GM12878 (cell line): ENCODE measurements at regions not wholly inside any gene's neighbourhood (a gene's known extent, or its start where the extent isn't known, plus 50 kb on each side); places are given as distances from the start of the nearest gene placed in this dataset.

Experiments used
- ATAC-seq: fragments of 200-7000 bp; cut with Tn5 transposase; 3 replicates; pipeline ENCODE4 v1.9.1; 2020; ENCODE audit warnings: mild to moderate bottlenecking, moderate library complexity
- BruUV-seq: library from RNA; stranded (reverse); fragments of 400-500 nt; replicated peaks from 2 replicates; lab custom pipeline; 2021; lab: Mats Ljungman, UMichigan
- CTCF ChIA-PET: fragments of 300-600 bp; sonication (Branson Sonifier 250); formaldehyde crosslinking; extraction: SDS; loops from one replicate; lab custom pipeline; 2021; ENCODE audit warnings: inconsistent platforms; lab: Yijun Ruan, JAX
- POLR2A ChIA-PET: fragments of 350-600 bp; formaldehyde crosslinking; extraction: SDS; loops from one replicate; lab custom pipeline; 2021; ENCODE audit warnings: inconsistent platforms; lab: Charles Lee
- RAD21 ChIA-PET: fragments of 300-600 bp; sonication (Branson Sonifier 250); formaldehyde crosslinking; loops from one replicate; lab custom pipeline; 2023; ENCODE audit warnings: antibody characterized with exemption; ENCODE audit not compliant: unreplicated experiment; lab: Charles Lee
- SMC1A ChIA-PET: fragments of 300-600 bp; sonication (Branson Sonifier 250); formaldehyde crosslinking; loops from one replicate; lab custom pipeline; 2023; ENCODE audit not compliant: unreplicated experiment, uncharacterized antibody; lab: Charles Lee
- DNase-seq: peaks from one replicate; pipeline ENCODE4 v3.0.0-alpha.2; 2011; ENCODE audit warnings: low read depth, low spot score
- FAIRE-seq: peaks from 3 replicates; lab custom pipeline; 2011; peaks lifted over from hg19 to GRCh38; lab: Jason Lieb, UNC
- H2AFZ ChIP-seq: 2 replicates; pipeline ENCODE4 v1.6.0; 2011; ENCODE audit warnings: low read depth, low read length, control low read depth; ENCODE audit not compliant: control insufficient read depth
- H3K27ac ChIP-seq: 2 replicates; pipeline ENCODE4 v1.5.1; 2011; ENCODE audit warnings: control low read depth; ENCODE audit not compliant: control insufficient read depth, insufficient read depth
- H3K27me3 ChIP-seq, 2 experiments: replicated peaks in 1 of 2; 2 replicates each; pipeline versions ENCODE4 v1.6.0 to v1.6.1; 2011; ENCODE audit warnings: low read length in 1 of 2; ENCODE audit not compliant: control insufficient read depth in 2 of 2, insufficient read depth in 2 of 2
- H3K36me3 ChIP-seq, 2 experiments: 2 replicates each; pipeline ENCODE4 v1.5.1; 2011; ENCODE audit warnings: low read length in 1 of 2; ENCODE audit not compliant: control insufficient read depth in 2 of 2, insufficient read depth in 2 of 2
- H3K4me1 ChIP-seq: 2 replicates; pipeline ENCODE4 v1.6.1; 2011; ENCODE audit warnings: mild to moderate bottlenecking, low read length, moderate library complexity, mixed read lengths; ENCODE audit not compliant: control insufficient read depth, insufficient read depth
- H3K4me2 ChIP-seq: 2 replicates; pipeline ENCODE4 v1.6.0; 2011; ENCODE audit warnings: control low read depth; ENCODE audit not compliant: control insufficient read depth, insufficient read depth
- H3K4me3 ChIP-seq: fragments of 200-600 bp; sonication (generic); 2 replicates; pipeline ENCODE4 v1.5.1; 2016
- H3K79me2 ChIP-seq: 2 replicates; pipeline ENCODE4 v1.6.0; 2011; ENCODE audit warnings: low read length; ENCODE audit not compliant: control insufficient read depth, insufficient read depth
- H3K9ac ChIP-seq: 2 replicates; pipeline ENCODE4 v1.8.0; 2011; ENCODE audit warnings: low read length, control low read depth, mixed read lengths; ENCODE audit not compliant: control insufficient read depth, insufficient read depth
- H3K9me3 ChIP-seq: replicated peaks from 3 replicates; pipeline ENCODE4 v1.5.1; 2011; ENCODE audit warnings: mild to moderate bottlenecking, low read length; ENCODE audit not compliant: control insufficient read depth, insufficient read depth
- H4K20me1 ChIP-seq: 2 replicates; pipeline ENCODE4 v1.6.0; 2011; ENCODE audit not compliant: control insufficient read depth, insufficient read depth
- CBFB ChIP-seq: IDR thresholded peaks from 2 replicates; pipeline ENCODE4 v1.6.1; 2016; ENCODE audit warnings: antibody characterized with exemption, low read depth
- DPF2 ChIP-seq: fragments of 450-650 bp; IDR thresholded peaks from 2 replicates; pipeline ENCODE4 v1.6.1; 2017; ENCODE audit warnings: mild to moderate bottlenecking
- FOS ChIP-seq: IDR thresholded peaks from 3 replicates; pipeline ENCODE4 v1.6.1; 2011; ENCODE audit warnings: borderline replicate concordance; ENCODE audit not compliant: insufficient read length; ENCODE audit errors: extremely low read depth
- FOXM1 ChIP-seq: IDR thresholded peaks from 2 replicates; pipeline ENCODE4 v1.6.1; 2012; ENCODE audit warnings: low read depth, mild to moderate bottlenecking, inconsistent platforms, low read length, moderate library complexity
- GATAD2B ChIP-seq: fragments of 450-650 bp; conservative IDR thresholded peaks from 2 replicates; pipeline ENCODE4 v1.6.1; 2017; ENCODE audit warnings: low read depth, mild to moderate bottlenecking, moderate library complexity
- PRDM15 ChIP-seq: fragments of 450-650 bp; formaldehyde crosslinking; IDR thresholded peaks from 2 replicates; pipeline ENCODE4 v1.4.0; 2020; ENCODE audit warnings: mild to moderate bottlenecking, moderate library complexity
- RAD51 ChIP-seq: fragments of 450-650 bp; IDR thresholded peaks from 2 replicates; pipeline ENCODE4 v1.6.1; 2016; ENCODE audit warnings: moderate library complexity, mild to moderate bottlenecking, inconsistent platforms
- RCOR1 ChIP-seq: conservative IDR thresholded peaks from 2 replicates; pipeline ENCODE4 v1.6.1; 2012; ENCODE audit warnings: low read depth, low read length, improper control_type of control experiment
- SKIL ChIP-seq: fragments of 450-650 bp; IDR thresholded peaks from 2 replicates; pipeline ENCODE4 v1.6.1; 2017; ENCODE audit warnings: mild to moderate bottlenecking, low read depth, inconsistent platforms; ENCODE audit not compliant: poor library complexity, severe bottlenecking
- SREBF1 ChIP-seq: IDR thresholded peaks from 2 replicates; pipeline ENCODE4 v1.6.1; 2012; ENCODE audit warnings: mild to moderate bottlenecking, low read length
- ZNF217 ChIP-seq: fragments of 450-650 bp; IDR thresholded peaks from 2 replicates; pipeline ENCODE4 v1.6.1; 2017; ENCODE audit warnings: antibody characterized with exemption, mild to moderate bottlenecking
- WGBS: methylation state at CpG from one replicate; pipeline ENCODE4 v1.1.6; 2016; ENCODE audit warnings: low lambda C conversion rate; ENCODE audit not compliant: insufficient replicate concordance, insufficient coverage; ENCODE audit errors: missing lambda C conversion rate; 5-methylcytosine and 5-hydroxymethylcytosine counted together
- in situ Hi-C: fragments of 300-500 bp; cut with MboI; formaldehyde crosslinking; loops from 9 replicates; pipeline ENCODE4 v1.14.3; 2018; ENCODE audit warnings: mixed read lengths
- intact Hi-C: fragments of 100-400 bp; cut with micrococcal nuclease; formaldehyde crosslinking; loops from one replicate; pipeline ENCODE4 v1.14.2; 2022; ENCODE audit not compliant: unreplicated experiment

- no peak overlapping the region for H3K4me2 ChIP-seq
- ChIA-PET RAD21 (no interaction called here), CTCF (no interaction called here), SMC1A (no interaction called here), POLR2A (no interaction called here)
- no peaks in the 10 kb centered on the region for H3K9me3 ChIP-seq
- no peaks in the 10 kb centered on the region for H3K27me3 ChIP-seq
- no TSS peak for BruUV-seq
- H2AFZ ChIP-seq: no peak overlapping the region
- no peak for TF ChIP-seq SKIL
- TF ChIP-seq FOXM1: no peak
- no peak for TF ChIP-seq RCOR1
- TF ChIP-seq FOS: no peak
- TF ChIP-seq RAD51: no peak
- no peak for TF ChIP-seq DPF2
- TF ChIP-seq GATAD2B: no peak
- TF ChIP-seq PRDM15 (CRISPR knock-in tag): no peak
- no peak for TF ChIP-seq SREBF1
- no peak for TF ChIP-seq CBFB
- no peak for TF ChIP-seq ZNF217
- in situ Hi-C loops: no loop called here
- no peak overlapping the region for H3K9ac ChIP-seq
- intact Hi-C loops: no loop called here
- no peak overlapping the region for H3K4me3 ChIP-seq
- DNase-seq (no peak), FAIRE-seq (no peak), ATAC-seq (no peak)
- no peaks in the 10 kb centered on the region for H3K4me1 ChIP-seq
- H3K79me2 ChIP-seq: no peaks in the 10 kb centered on the region
- H3K27ac ChIP-seq: no peak overlapping the region
- 0% methylated on average over 1 of the region's 1 CpG for WGBS
- no peaks in the 10 kb centered on the region for H4K20me1 ChIP-seq
- no peaks in the 10 kb centered on the region for H3K36me3 ChIP-seq
Observed at GRCh38 chr1:166612886-166613285, 226.4 kb upstream of the POGK start.
